ENCODE measurements at regions not wholly inside any gene's neighbourhood (a gene's known extent, or its start where the extent isn't known, plus 50 kb on each side); places are given as distances from the start of the nearest gene placed in this dataset.

DNA sequence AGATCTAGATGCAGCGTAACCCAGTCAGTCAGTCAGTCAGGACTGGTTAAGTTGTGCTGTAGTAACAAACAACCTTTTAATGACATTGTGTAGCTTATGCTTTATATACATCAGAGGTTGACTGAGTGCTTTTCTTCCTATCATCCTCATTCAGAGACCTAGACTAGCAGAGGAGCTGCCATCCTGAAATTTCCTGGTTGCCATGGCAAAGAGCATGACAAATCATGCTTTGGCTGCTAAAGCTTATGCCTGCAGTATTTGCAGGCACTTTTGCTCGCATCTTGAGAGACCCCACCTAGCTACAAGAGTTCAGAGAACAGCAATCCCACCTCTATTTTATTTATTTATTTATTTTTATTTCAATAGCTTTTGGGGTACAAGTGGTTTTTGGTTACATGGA is 244.0 kb downstream of the BTBD3 start:
- H2BK12ac ChIP-seq (ENCODE audit: insufficient read length, low read depth, low read length): no peak overlapping the region
- no peaks in the 10 kb centered on the region for H3K27me3 ChIP-seq (ENCODE audit: insufficient read depth, low read length)
- no peaks in the 10 kb centered on the region for H3K23me2 ChIP-seq (ENCODE audit: insufficient read length, low read depth, low read length, poor library complexity, severe bottlenecking)
- no peaks in the 10 kb centered on the region for H3K9me3 ChIP-seq (ENCODE audit: control insufficient read depth, low read depth, low read length)
- no peaks in the 10 kb centered on the region for H3K79me2 ChIP-seq (ENCODE audit: insufficient read depth, low read length)
- no peak overlapping the region for H2BK5ac ChIP-seq (ENCODE audit: insufficient read length, low read length)
- no CpG with 5 or more reads among the region's 2 CpGs for WGBS (ENCODE audit: extremely low coverage, insufficient read length, low lambda C conversion rate)
- no peaks in the 10 kb centered on the region for H4K20me1 ChIP-seq (ENCODE audit: control insufficient read depth, insufficient read depth, insufficient read length)
- no peaks in the 10 kb centered on the region for H3K36me3 Mint-ChIP-seq (ENCODE audit: insufficient read depth in 1 of 3, low read depth in 3 of 3)
- no peak overlapping the region for H2BK15ac ChIP-seq (ENCODE audit: low read depth, low read length)
- H3K4me3 Mint-ChIP-seq: no peak overlapping the region
- no peaks in the 10 kb centered on the region for H3K27me3 Mint-ChIP-seq (ENCODE audit: low read depth)
- H2BK120ac ChIP-seq (ENCODE audit: low read depth, low read length, poor library complexity, severe bottlenecking): no peak overlapping the region
- no peaks in the 10 kb centered on the region for H3K9me3 Mint-ChIP-seq
- DNase-seq: no peak
- H3K4me1 ChIP-seq (ENCODE audit: insufficient read depth, low read length): no peaks in the 10 kb centered on the region
- no peak overlapping the region for H2AFZ ChIP-seq (ENCODE audit: low read length)
- no peak overlapping the region for H3T11ph ChIP-seq (ENCODE audit: low read length)
- no peak overlapping the region for H3K18ac ChIP-seq (ENCODE audit: insufficient read length, low read depth, low read length)
- no peak overlapping the region for H2BK20ac ChIP-seq (ENCODE audit: low read depth, low read length, poor library complexity, severe bottlenecking)
- no peak overlapping the region for H2AK5ac ChIP-seq (ENCODE audit: insufficient read length, low read length)
- TF ChIP-seq, protein P1, sequence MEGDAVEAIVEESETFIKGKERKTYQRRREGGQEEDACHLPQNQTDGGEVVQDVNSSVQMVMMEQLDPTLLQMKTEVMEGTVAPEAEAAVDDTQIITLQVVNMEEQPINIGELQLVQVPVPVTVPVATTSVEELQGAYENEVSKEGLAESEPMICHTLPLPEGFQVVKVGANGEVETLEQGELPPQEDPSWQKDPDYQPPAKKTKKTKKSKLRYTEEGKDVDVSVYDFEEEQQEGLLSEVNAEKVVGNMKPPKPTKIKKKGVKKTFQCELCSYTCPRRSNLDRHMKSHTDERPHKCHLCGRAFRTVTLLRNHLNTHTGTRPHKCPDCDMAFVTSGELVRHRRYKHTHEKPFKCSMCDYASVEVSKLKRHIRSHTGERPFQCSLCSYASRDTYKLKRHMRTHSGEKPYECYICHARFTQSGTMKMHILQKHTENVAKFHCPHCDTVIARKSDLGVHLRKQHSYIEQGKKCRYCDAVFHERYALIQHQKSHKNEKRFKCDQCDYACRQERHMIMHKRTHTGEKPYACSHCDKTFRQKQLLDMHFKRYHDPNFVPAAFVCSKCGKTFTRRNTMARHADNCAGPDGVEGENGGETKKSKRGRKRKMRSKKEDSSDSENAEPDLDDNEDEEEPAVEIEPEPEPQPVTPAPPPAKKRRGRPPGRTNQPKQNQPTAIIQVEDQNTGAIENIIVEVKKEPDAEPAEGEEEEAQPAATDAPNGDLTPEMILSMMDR (conservative IDR thresholded peaks at IDR 0.05): no peak
- H3K56ac ChIP-seq (ENCODE audit: insufficient read length, low read depth, low read length): no peak overlapping the region
- no peak overlapping the region for H3K27ac Mint-ChIP-seq
- H3K14ac ChIP-seq (ENCODE audit: insufficient read depth, low read length): no peak overlapping the region
- no peak overlapping the region for H4K91ac ChIP-seq (ENCODE audit: insufficient read length, low read depth, low read length)
- no peak overlapping the region for H4K5ac ChIP-seq (ENCODE audit: insufficient read length, low read depth, low read length)
- no peaks in the 10 kb centered on the region for H3K4me1 Mint-ChIP-seq
- H3K23ac ChIP-seq (ENCODE audit: insufficient read length, low read depth, low read length): no peak overlapping the region
- no peaks in the 10 kb centered on the region for H3K79me1 ChIP-seq (ENCODE audit: insufficient read depth, low read depth, low read length, poor library complexity, severe bottlenecking)
- no peak overlapping the region for H3K9ac ChIP-seq (ENCODE audit: extremely low read depth, insufficient read length, low read length)
- H3K4ac ChIP-seq (ENCODE audit: low read depth, low read length): no peak overlapping the region
- no peak overlapping the region for H3K27ac ChIP-seq (ENCODE audit: insufficient read length, low read depth, low read length)
- H4K8ac ChIP-seq (replicated peaks; ENCODE audit: insufficient read length, low read depth, low read length): no peak overlapping the region
- no peak overlapping the region for H3K4me2 ChIP-seq (ENCODE audit: insufficient read depth, insufficient read length, low read length)
